ENCODE measurements at regions not wholly inside any gene's neighbourhood (a gene's known extent, or its start where the extent isn't known, plus 50 kb on each side); places are given as distances from the start of the nearest gene placed in this dataset.
"Not testable (repeated sequence)": the region's sequence is repeated elsewhere in the genome, so short reads cannot be mapped to it uniquely, and the experiment has no call there.

GRCh38 chr9:73053543-73053942 is 98.1 kb upstream of the ANXA1 start:
- no peak for ATAC-seq

DNA sequence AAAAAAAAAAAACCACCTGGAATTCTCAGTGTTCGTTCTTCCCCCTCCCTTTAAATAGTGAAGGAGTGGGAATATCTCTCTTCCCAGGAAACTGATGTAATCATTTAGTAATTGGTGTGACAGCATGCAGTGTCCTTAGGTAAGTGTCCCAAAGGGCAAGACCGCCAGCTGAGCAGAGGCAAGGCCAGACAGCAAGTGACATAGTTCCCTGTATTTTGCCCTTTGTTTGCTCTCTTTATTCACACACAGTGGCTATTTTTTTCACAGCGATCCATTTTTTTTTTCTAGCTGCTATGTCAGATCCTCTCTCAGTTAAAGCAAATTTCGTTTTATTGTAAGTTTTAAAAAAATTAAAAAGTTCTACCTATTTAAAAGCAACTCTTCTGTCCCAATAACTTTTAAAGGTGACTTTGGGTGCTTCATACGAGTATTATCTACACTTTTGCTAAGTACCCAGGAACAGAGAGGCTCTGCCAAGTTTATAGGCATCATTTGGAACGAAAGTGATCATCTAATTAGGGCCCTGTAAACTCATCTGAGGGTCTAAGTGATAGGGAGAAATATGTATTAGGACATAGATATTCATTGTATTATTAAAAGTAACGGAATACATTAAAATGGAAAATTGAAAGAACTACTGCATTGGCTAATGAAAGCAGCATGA is 98.2 kb upstream of the ALDH1A1 start:
- ATAC-seq = no peak

GRCh38 chr9:73050065-73050816 is 97.4 kb upstream of the ALDH1A1 start:
- ATAC-seq = no peak

DNA sequence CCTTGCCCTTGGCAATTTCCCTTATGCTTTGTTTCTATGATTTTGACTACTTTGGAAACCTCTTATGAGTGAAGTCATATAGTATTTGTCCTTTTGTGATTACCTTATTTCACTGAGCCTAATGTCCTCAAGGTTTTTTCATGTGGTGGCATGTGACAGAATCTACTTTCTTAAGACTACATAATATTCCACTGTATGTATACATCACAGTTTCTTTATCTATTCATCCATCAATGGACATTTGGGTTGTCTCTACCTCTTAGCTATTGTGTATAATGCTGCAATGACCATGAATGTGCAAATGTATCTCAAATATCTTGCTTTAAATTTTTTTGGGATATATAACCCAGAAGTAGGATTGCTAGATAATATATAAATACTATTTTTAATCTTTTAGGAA is 96.4 kb upstream of the ALDH1A1 start:
- no peak for ATAC-seq

DNA sequence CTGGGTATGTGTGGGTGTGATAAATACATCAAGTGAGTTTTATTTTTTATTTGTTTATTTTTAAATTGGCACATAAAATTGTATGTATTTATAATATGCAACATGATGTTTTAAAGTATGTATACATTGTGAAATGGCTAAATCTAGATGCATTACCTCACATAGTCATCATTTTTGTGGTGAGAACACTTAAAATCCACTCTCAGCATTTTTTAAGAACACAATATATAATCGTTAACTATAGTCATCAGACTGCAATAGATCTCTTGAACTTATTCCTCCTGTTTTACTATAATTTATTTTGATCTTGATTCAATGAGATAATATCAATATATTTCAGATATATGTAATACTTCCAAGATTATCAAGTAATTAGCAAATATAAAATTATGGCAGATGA is 93.9 kb upstream of the ALDH1A1 start:
- ATAC-seq = no peak

DNA sequence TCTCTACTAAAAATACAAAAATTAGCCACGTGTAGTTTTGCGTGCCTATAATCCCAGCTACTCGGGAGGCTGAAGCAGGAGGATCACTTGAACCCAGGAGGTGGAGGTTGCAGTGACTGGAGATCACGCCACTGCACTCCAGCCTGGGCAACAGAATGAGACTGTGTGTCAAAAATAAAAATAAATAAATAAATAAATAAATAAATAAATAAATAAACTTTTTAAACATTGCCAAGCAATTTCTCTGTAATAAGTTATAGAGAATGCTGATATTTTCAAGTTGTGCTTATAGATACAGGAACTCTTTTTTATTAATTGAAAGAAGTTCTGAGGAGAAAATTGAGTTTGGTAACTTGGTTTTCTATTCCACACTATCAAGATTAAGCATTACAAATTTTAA is 91.9 kb upstream of the ALDH1A1 start:
- not testable (repeated sequence) for ATAC-seq

DNA sequence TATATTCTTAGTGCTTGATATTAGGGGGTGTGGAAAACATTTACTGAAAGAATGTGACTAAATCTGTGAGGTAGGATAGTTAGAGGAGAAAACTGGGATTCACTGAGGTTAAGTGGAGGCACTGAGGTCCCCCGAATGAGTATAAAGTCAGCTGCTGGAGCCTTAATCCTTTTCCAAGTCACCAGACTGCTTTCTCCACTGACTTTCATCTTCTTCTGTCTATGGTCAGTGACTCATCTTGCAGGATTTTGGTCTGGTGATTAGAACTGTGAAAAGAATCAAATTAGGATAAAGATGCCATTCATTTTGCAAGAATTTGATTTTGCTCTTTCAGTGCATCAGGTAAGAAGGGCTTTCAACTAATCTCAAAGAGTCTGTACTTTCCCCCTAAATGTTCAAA is 89.3 kb upstream of the ALDH1A1 start:
- no peak for ATAC-seq

DNA sequence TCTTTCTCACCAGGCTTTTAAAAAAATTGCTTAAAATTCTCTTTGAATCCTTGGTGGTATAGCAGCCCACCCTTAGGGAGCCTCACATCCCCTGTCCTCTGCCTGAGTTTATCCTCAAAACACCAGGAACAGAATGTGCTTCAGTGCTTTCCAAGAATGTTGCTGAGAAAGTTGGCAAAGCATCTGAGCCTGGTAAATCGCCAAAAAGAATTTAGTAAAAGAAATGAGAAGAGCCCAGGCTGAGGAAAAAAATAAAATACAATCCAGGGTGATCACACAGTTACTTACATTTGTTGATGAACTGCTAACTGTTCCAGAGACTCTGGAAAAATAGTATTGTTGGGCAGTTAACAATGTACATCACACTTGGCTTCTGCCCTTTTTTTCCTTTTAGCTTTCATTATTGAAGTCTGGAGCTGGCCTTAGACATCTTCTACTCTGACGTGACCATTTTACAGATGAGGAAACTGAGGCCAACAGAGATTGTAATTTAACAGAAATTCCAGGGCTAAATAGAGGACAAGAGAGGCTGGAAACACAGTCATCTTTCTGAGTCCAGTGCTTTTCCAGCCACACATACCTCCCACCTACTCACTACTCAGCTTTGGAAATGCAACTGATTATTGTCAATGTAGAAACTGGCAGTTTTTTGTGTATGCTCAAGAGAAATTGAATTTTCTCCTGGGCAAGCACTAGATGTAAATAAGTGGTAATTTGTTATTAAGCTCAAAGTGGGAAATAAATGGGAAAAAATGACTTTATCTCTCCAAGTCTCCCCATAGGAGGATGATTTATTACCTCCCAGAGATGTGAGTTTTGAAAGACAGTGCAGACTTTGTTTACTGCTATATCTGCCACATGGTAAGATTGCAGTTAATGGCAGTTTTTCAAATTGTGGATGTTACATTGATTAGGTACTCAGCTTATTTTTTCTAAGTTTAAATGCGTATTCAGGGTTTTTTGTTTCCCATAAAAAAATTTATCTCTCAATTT is 86.7 kb upstream of the ALDH1A1 start:
- no peak for ATAC-seq

GRCh38 chr9:73038613-73039012 is 85.8 kb upstream of the ALDH1A1 start:
- ATAC-seq = no peak

GRCh38 chr9:73038089-73038509 is 85.2 kb upstream of the ALDH1A1 start:
- no peak for ATAC-seq

DNA sequence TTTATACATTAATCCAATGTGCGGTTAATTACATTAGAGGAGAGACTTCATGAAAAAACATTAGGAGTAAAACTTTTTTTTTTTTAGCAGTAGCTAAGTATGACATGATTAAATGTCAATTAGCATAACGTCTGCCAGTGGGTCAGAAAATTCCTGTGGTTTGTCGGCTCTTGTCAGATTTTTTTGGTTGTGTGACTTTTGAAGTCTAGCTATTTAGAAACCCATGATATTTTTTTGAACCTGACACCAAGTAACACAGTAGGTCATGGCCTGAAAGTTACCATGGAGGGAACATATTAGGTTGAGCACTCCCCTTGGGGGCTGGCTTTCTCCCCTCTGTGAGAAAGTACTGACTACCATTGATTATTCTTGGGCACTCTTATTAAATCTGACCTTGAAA is 84.8 kb upstream of the ALDH1A1 start:
- ATAC-seq = no peak

DNA sequence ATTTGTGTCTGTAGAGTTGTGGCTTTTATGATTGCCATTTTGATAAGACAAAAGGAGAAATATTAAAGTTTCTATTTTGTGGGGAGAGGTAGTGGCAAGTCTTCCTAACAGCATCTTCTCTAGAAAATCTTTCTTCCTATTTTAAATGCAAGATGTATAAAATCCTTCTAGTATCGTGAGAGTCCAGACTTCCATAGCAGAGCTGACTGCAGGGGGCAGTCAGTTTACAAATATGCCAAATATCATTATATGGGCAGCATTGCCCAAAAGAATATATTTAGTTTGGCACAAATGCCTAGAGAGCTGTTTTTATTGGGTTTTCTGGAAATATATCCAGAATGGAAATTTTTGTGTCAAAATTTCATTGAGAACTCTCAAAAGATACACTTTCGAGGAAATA is 82.1 kb upstream of the ALDH1A1 start:
- no peak for ATAC-seq

DNA sequence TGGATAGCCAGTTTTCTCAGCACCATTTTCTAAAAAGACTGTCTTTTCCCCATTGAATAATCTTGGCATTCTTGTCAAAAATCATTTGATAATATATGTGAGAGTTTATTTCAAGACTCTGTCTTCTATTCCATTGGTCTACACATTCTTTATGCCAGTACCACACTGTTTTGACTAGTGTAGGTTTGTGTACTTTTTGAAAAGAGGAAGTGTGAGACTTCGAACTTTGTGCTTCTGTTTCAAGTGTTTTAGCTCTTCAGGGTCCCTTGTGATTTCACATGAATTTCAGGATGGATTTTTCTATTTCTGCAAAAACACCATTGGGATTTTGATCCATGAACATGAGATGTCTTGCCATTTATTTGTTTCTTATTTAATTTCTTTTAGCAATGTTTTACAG is 78.5 kb upstream of the ALDH1A1 start:
- no peak for ATAC-seq

DNA sequence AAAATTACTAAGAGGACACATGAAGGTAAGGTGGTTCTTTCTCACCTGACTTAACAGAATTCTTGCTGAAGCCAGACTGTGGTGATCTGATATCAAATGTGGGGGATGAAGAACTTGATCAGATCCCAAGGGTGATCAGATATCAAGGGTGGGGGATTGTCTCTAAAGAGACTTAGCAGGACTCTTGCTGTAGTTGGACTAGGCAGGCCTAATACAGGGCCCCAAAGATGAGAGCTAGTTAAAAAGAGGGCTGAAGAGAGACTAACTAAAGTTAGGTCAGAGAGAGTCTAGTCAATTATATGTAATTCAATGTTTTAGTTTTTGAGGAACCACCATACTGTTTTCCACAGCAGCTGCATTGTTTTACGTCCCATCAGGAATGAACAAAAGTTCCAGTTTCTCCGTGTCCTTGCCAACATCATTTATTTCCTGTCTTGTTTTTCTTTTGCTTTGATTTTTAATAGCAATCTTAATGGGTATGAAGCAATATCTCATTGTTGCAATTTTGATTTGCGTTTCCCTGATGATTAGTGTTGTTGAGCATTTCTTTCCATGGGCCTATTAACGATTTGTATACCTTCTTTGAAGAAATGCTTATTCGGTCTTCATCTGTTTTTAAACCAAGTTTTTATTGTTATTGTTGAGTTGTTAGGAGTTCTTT is 77.6 kb upstream of the ALDH1A1 start:
- ATAC-seq = no peak

DNA sequence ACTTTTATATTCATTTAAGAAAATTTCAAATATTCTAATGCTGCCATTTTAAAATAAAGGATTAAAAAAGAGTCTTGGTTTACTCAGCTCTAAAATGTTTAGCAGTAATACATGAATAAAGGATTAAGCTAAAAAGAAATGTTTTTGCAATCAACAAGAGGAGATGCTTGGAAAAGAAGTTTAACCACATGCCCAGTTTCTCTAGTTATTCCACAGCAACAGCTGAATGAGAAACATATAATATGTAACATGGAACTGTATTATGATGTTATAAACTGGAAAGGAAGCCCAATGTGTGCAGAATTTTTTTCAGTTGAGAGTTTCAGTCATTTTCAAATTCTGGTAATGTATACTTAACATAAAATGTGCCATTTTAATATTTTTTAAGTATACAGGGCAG is 76.5 kb upstream of the ALDH1A1 start:
- no peak for ATAC-seq

GRCh38 chr9:73026375-73026774 is 73.5 kb upstream of the ALDH1A1 start:
- no peak for ATAC-seq

GRCh38 chr9:73024601-73025034 is 71.8 kb upstream of the ALDH1A1 start:
- no peak for ATAC-seq

GRCh38 chr9:73023025-73023541 is 70.2 kb upstream of the ALDH1A1 start:
- no peak for ATAC-seq

DNA sequence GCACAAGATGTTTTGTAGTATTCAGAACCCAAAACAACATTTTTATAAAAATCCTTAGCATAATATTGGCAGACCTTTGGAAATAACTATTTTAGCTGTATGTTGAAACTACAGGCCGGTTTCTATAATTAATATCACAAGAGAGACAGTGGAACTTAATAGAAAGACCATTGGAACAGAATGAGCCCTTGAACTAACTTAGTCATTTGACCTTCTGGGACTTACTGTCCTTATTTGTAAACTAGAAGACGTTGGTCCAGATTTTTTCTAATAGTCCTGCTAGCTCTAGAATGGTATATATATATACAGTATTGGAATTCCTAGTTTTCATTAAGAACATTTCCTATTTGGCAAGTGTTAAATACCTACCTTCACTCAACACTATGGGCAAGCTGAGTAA is 69.5 kb upstream of the ALDH1A1 start:
- ATAC-seq = no peak

DNA sequence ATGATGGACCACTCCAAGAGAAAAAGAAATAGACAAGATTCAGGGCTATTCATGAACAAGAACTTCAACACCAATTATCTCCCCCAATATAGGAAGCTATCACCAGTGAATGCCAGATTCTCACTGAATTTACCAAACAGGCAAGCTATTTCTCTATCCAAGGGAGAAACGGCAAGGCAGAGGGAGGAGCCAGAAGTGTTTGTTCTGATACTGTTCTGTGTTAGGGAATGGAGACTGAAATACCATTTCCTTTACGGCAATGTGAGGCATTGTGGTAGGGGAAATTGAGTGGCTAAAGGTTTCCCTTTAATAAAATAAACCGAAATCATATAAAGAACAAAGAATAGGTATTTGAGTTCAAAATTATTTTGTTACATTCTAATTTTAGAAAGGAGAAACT is 68.0 kb upstream of the ALDH1A1 start:
- ATAC-seq = no peak

- ATAC-seq = no peak
These were observed 61.2 kb upstream of the ALDH1A1 start for GRCh38 chr9:73014011-73014410.

DNA sequence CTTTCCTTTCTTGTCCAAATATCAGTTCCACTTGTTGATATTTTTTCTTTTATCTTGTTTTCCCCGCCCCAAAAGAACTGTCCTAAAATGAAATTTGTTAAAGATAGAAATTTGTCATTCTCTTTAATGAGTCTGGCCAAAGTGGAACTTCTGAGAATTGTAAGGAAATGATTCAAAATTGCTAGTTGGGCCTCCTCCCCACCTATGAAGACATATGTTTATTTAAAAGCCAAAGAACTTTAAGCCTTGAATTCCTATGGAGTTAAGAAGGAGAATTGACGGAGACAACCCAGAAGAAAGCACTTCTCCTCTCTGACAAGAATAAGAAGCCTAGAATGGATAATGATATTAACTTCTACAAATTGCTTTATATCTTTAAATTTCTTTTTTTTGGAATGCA is 59.1 kb upstream of the ALDH1A1 start:
- ATAC-seq = no peak

Data from esophagus mucosa (tissue), 1 donor.